ENCODE measurements at regions not wholly inside any gene's neighbourhood (a gene's known extent, or its start where the extent isn't known, plus 50 kb on each side); places are given as distances from the start of the nearest gene placed in this dataset.

DNA sequence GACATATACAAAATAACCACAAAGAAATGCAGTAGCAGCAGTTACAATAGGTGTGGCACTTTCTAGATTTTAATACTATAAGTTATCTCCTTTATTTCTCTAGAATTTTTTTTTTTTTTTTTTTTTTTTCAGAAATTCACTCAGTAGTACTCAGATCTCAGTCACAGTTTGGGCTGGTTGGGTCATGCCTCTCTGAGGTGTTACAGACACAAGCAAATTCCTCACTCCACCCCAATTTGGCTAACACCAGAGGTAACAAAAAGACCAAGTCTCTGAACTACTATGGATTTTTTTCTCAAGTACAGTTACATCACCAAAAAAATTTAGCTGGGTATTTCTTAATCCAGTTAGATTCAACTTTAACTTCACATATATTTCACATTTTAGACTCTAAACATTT, 985.1 kb upstream of the LRRN3 start:
- H3K4me2 ChIP-seq (ENCODE audit: insufficient read depth, low read length), result no peak overlapping the region
- H4K20me1 ChIP-seq (ENCODE audit: insufficient read depth, low read length), result no peaks in the 10 kb centered on the region
- no peaks in the 10 kb centered on the region for H3K27me3 ChIP-seq (ENCODE audit: insufficient read depth, low read length)
- no peaks in the 10 kb centered on the region for H3K9me3 ChIP-seq (ENCODE audit: low read depth, low read length)
- H2AFZ ChIP-seq (ENCODE audit: low read length), result no peak overlapping the region
- H3K27ac ChIP-seq (ENCODE audit: low read depth, low read length), result no peak overlapping the region
- no peak overlapping the region for H3K4me3 ChIP-seq (ENCODE audit: insufficient read depth, low read length)
- TF ChIP-seq, protein P1, sequence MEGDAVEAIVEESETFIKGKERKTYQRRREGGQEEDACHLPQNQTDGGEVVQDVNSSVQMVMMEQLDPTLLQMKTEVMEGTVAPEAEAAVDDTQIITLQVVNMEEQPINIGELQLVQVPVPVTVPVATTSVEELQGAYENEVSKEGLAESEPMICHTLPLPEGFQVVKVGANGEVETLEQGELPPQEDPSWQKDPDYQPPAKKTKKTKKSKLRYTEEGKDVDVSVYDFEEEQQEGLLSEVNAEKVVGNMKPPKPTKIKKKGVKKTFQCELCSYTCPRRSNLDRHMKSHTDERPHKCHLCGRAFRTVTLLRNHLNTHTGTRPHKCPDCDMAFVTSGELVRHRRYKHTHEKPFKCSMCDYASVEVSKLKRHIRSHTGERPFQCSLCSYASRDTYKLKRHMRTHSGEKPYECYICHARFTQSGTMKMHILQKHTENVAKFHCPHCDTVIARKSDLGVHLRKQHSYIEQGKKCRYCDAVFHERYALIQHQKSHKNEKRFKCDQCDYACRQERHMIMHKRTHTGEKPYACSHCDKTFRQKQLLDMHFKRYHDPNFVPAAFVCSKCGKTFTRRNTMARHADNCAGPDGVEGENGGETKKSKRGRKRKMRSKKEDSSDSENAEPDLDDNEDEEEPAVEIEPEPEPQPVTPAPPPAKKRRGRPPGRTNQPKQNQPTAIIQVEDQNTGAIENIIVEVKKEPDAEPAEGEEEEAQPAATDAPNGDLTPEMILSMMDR (IDR thresholded peaks at IDR 0.05; ENCODE audit: extremely low read depth, low read depth, low read length), result no peak
- H3K36me3 ChIP-seq (ENCODE audit: insufficient read depth, low read length), result no peaks in the 10 kb centered on the region
- H3K4me1 ChIP-seq (ENCODE audit: insufficient read depth, low read length), result no peaks in the 10 kb centered on the region
- no peaks in the 10 kb centered on the region for H3K79me2 ChIP-seq (ENCODE audit: insufficient read depth, low read length)
- no peak for DNase-seq (ENCODE audit: insufficient read length, low spot score, missing footprints)

DNA sequence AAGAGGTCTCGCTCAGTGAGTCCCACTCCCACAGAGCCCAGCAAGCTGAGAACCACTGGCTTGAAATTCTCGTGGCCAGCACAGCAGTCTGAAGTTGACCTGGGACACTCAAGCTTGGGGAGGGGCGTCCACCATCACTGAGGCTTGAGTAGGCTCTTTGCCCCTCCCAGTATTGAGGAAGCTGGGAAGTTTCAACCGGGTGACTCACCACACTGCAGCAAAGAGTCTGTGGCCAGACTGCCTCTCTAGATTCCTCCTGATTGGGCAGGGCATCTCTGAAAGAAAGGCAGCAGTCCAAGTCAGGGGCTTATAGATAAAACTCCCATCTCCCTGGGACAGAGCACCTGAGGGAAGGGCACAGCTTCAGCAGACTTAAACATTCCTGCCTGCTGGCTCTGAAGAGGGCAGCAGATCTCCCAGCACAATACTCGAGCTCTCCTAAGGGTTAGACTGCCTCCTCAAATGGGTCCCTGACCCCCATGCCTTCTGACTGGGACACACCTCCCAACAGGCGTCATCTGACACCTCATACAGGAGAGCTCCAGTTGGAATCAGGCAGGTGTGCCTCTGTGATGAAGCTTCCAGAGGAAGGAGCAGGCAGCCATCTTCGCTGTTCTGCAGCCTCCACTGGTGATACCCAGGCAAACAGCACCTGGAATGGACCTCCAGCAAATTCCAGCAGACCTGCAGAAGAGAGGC, 970.9 kb upstream of the LRRN3 start:
- H3K27me3 ChIP-seq (ENCODE audit: insufficient read depth, low read length), result no peaks in the 10 kb centered on the region
- no peaks in the 10 kb centered on the region for H3K79me2 ChIP-seq (ENCODE audit: insufficient read depth, low read length)
- no peak for DNase-seq (ENCODE audit: insufficient read length, low spot score, missing footprints)
- H3K9me3 ChIP-seq (ENCODE audit: low read depth, low read length), result peaks cover 4% of the 10 kb centered on the region
- no peak overlapping the region for H3K4me2 ChIP-seq (ENCODE audit: insufficient read depth, low read length)
- H3K4me1 ChIP-seq (ENCODE audit: insufficient read depth, low read length), result no peaks in the 10 kb centered on the region
- H3K4me3 ChIP-seq (ENCODE audit: insufficient read depth, low read length), result no peak overlapping the region
- no peak overlapping the region for H3K27ac ChIP-seq (ENCODE audit: low read depth, low read length)
- TF ChIP-seq, protein P1 (IDR thresholded peaks at IDR 0.05; ENCODE audit: extremely low read depth, low read depth, low read length), result no peak
- no peak overlapping the region for H2AFZ ChIP-seq (ENCODE audit: low read length)
- H3K36me3 ChIP-seq (ENCODE audit: insufficient read depth, low read length), result no peaks in the 10 kb centered on the region
- no peaks in the 10 kb centered on the region for H4K20me1 ChIP-seq (ENCODE audit: insufficient read depth, low read length)

DNA sequence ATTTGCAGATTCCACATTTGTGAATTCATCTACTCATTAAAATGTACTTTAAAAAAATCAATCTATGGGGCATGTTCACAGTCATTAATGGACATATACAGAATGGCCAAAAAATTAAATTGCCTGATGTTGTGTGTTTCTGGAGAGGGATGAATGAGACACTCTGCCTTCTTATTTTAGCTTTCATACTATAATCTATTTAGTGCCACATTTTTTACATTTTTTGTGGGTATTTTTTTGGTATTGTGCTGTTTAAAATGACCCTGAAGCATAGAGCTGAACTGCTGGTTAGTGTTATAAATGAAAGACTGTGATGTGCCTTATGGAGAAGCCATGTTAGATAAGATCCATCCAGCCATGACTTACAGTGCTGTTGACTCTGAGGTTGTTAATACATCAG, 961.8 kb upstream of the LRRN3 start:
- no peak overlapping the region for H3K4me2 ChIP-seq (ENCODE audit: insufficient read depth, low read length)

DNA sequence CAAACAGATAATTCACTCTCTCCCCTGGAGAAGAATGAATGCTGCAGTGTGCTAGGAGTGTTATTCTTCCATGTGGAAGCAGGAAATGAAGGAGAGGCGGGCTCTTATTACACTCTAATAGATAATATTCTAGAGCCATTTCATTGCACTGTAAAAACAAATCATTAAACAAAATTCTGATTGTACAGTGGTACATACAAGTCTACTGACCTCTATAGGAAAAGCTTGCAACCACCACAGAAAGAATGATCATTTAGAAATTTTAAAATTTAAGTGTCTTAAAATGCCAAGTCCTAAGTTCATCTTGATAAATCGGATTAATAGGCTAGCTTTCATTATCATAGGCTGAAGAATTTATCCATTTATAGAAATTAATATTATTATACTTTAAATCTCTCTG, 960.3 kb upstream of the LRRN3 start:
- Histone ChIP-seq H3K27me3 (ENCODE audit: insufficient read depth, low read length) (no peaks in the 10 kb centered on the region), H4K20me1 (ENCODE audit: insufficient read depth, low read length) (no peaks in the 10 kb centered on the region), H3K4me1 (ENCODE audit: insufficient read depth, low read length) (no peaks in the 10 kb centered on the region), H2AFZ (ENCODE audit: low read length) (no peak overlapping the region), H3K36me3 (ENCODE audit: insufficient read depth, low read length) (no peaks in the 10 kb centered on the region), H3K4me2 (ENCODE audit: insufficient read depth, low read length) (no peak overlapping the region), H3K27ac (ENCODE audit: low read depth, low read length) (no peak overlapping the region), H3K79me2 (ENCODE audit: insufficient read depth, low read length) (no peaks in the 10 kb centered on the region), H3K4me3 (ENCODE audit: insufficient read depth, low read length) (no peak overlapping the region), H3K9me3 (ENCODE audit: low read depth, low read length) (no peaks in the 10 kb centered on the region)
- TF ChIP-seq, protein P1 (IDR thresholded peaks at IDR 0.05; ENCODE audit: extremely low read depth, low read depth, low read length), result no peak
- no peak for DNase-seq (ENCODE audit: insufficient read length, low spot score, missing footprints)

More for the DNA sequence above, 961.8 kb upstream of the LRRN3 start:
- H3K36me3 ChIP-seq (ENCODE audit: insufficient read depth, low read length), result no peaks in the 10 kb centered on the region
- no peak for DNase-seq (ENCODE audit: insufficient read length, low spot score, missing footprints)
- no peaks in the 10 kb centered on the region for H3K27me3 ChIP-seq (ENCODE audit: insufficient read depth, low read length)
- H3K4me3 ChIP-seq (ENCODE audit: insufficient read depth, low read length), result no peak overlapping the region
- H4K20me1 ChIP-seq (ENCODE audit: insufficient read depth, low read length), result no peaks in the 10 kb centered on the region
- no peak overlapping the region for H3K27ac ChIP-seq (ENCODE audit: low read depth, low read length)
- H3K79me2 ChIP-seq (ENCODE audit: insufficient read depth, low read length), result no peaks in the 10 kb centered on the region
- TF ChIP-seq, protein P1 (IDR thresholded peaks at IDR 0.05; ENCODE audit: extremely low read depth, low read depth, low read length), result no peak
- no peaks in the 10 kb centered on the region for H3K4me1 ChIP-seq (ENCODE audit: insufficient read depth, low read length)
- no peaks in the 10 kb centered on the region for H3K9me3 ChIP-seq (ENCODE audit: low read depth, low read length)
- no peak overlapping the region for H2AFZ ChIP-seq (ENCODE audit: low read length)
